ENCODE measurements at regions not wholly inside any gene's neighbourhood (a gene's known extent, or its start where the extent isn't known, plus 50 kb on each side); places are given as distances from the start of the nearest gene placed in this dataset.

DNA sequence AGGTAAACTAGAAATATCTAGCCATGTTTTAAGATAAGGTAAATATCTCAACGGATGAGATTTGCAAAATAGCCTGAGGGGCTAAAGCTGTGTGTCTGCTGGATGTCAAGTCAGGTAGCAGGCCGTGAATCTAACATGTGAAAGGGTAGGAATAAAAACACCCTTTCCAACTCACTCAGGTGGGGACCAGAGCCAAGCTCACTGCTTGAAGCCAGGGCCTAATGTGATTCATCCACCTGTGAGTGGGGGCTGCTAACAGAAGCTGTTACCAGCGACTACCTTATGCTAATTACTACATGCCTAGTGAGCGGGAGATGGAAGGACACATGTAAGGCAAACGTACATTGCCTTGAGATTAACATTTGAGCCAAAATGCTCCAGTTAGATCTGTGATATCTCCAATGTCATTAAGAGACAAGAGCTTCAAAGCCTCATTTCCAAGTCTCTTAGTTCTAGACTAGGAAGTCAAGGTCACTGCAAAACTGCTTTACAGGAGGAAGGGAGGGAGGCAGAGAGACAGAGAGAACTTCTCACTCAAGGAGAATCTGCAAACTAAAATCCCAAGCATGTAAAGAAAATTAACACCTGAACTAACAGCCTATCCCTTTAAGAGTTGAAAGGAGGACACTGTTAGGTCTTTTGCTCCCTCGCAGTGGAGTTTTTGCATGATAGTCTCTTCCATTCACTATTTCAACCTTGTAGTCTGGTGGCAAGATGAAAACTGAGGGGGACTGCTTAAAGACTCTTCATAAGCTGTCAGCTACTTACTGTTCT, 141.6 kb upstream of the RPS23 start:
- H3K27ac ChIP-seq: no peak overlapping the region
- ChIA-PET POLR2A (ENCODE audit: low non-redundant PET) (no interaction called here), CTCF (interaction anchor here (0.9 to 2.6 kb wide), 3 partner anchors 55 to 69 kb away, joined by 3 to 15 read pairs (median 5); no protein-coding TSS in a partner anchor)
- no peak for TF ChIP-seq CTCF (conservative IDR thresholded peaks at IDR 0.05; ENCODE audit: low read depth)
- DNase-seq (ENCODE audit: low spot score): no peak

GRCh38 chr5:82418608-82418950, 140.4 kb upstream of the RPS23 start:
- CTCF ChIA-PET: no interaction called here
- no peak for TF ChIP-seq CTCF (conservative IDR thresholded peaks at IDR 0.05; ENCODE audit: low read depth)
- POLR2A ChIA-PET (ENCODE audit: low non-redundant PET): no interaction called here
- no peak overlapping the region for H3K27ac ChIP-seq
- no peak for DNase-seq (ENCODE audit: low spot score)

DNA sequence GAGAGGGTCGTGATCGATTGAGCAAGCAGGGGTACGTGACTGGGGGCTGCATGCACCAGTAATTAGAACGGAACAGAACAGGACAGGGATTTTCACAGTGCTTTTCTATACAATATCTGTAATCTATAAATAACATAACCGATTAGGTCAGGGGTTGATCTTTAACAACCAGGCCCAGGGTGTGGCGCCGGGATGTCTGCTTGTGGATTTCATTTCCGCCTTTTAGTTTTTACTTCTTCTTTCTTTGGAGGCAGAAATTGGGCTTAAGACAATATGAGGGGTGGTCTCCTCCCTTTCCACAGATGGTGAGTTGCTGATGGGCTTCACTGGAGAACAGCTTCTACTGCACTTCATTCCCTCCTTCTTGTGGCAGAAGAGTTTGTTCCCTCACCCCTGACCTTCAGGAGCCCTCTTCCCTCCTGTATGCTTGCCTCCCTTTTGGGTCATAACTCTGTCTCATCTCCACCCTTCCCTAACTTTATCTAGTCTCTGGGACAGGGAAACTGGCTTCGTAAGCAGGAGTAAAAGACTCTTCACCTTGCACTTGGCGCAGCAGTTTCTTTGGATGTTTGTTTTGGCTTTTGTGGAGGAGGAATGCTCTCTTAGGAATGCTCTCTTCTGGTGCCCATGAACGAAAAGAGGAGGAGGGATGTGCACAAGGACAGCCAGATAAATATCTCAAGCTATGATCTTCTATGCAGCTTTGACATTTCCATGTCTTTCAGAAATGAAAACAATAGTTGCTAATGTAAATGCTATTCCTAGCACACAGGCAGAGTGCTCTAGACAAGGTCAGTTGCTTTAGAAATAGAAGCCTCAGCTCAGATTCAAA, 139.8 kb upstream of the RPS23 start:
- no peak for TF ChIP-seq CTCF (conservative IDR thresholded peaks at IDR 0.05; ENCODE audit: low read depth)

GRCh38 chr5:82416512-82416911, 138.4 kb upstream of the RPS23 start:
- DNase-seq (ENCODE audit: low spot score): no peak
- TF ChIP-seq CTCF (conservative IDR thresholded peaks at IDR 0.05; ENCODE audit: low read depth): no peak
- POLR2A ChIA-PET (ENCODE audit: low non-redundant PET): interaction anchor here (0.7 kb wide), 1 partner anchor 648 kb away, joined by 4 read pairs; no protein-coding TSS in a partner anchor
- no peak overlapping the region for H3K27ac ChIP-seq
- CTCF ChIA-PET: no interaction called here

More for the DNA sequence above, 139.8 kb upstream of the RPS23 start:
- POLR2A ChIA-PET (ENCODE audit: low non-redundant PET): no interaction called here
- CTCF ChIA-PET: no interaction called here
- no peak for DNase-seq (ENCODE audit: low spot score)
- no peak overlapping the region for H3K27ac ChIP-seq

GRCh38 chr5:82414041-82414388, 135.9 kb upstream of the RPS23 start:
- ChIA-PET CTCF (no interaction called here), POLR2A (ENCODE audit: low non-redundant PET) (no interaction called here)
- H3K27ac ChIP-seq: no peak overlapping the region
- DNase-seq (ENCODE audit: low spot score): no peak
- TF ChIP-seq CTCF (conservative IDR thresholded peaks at IDR 0.05; ENCODE audit: low read depth): no peak

- peak overlapping the region; percentile 79 for H3K27ac ChIP-seq
- POLR2A ChIA-PET (ENCODE audit: low non-redundant PET): interaction anchor here (0.7 kb wide), 1 partner anchor 721 kb away, joined by 5 read pairs; no protein-coding TSS in a partner anchor
- CTCF ChIA-PET: interaction anchor here (0.6 kb wide), 1 partner anchor 678 kb away, joined by 4 read pairs; no protein-coding TSS in a partner anchor
Measured at GRCh38 chr5:82413302-82414040, 135.3 kb upstream of the RPS23 start.

More at GRCh38 chr5:82413302-82414040, 135.3 kb upstream of the RPS23 start:
- no peak for TF ChIP-seq CTCF (conservative IDR thresholded peaks at IDR 0.05; ENCODE audit: low read depth)
- DNase-seq (ENCODE audit: low spot score): peak; percentile 78
